ENCODE measurements at regions not wholly inside any gene's neighbourhood (a gene's known extent, or its start where the extent isn't known, plus 50 kb on each side); places are given as distances from the start of the nearest gene placed in this dataset.

DNA sequence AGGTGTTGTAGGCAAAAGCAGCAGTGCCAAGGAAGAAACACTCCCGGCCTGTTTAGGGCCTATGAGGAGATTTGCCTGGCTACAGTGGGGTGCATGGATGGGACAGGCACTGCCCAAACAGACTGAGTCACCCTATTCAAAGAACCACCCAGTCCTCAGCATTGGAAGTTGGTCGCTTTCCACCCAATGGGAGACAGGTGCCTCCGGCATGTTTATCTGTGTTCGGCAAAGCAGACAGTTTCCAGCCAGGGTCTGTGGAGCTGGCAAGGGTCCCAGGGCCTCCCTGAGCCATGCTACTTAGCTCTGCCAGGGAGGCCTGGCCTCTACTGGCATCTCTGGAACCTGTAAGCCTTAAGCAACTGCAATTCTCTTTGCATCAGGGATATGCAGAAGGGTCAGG is 165.1 kb upstream of the ATP6AP2 start:
- no peak overlapping the region for H3K9ac ChIP-seq (ENCODE audit: low read length)
- H3K36me3 ChIP-seq (ENCODE audit: insufficient read depth, low read length): no peaks in the 10 kb centered on the region
- H3K27ac ChIP-seq (ENCODE audit: low read length): no peak overlapping the region
- H3K27me3 ChIP-seq (ENCODE audit: insufficient read depth, low read depth, low read length): no peaks in the 10 kb centered on the region
- no peak overlapping the region for H2AFZ ChIP-seq (ENCODE audit: low read depth, low read length)
- no peak for TF ChIP-seq POLR2AphosphoS5 (IDR thresholded peaks at IDR 0.05)
- TF ChIP-seq TAF1 (IDR thresholded peaks at IDR 0.05; ENCODE audit: low read depth): no peak
- H3K4me3 ChIP-seq (ENCODE audit: low read length): no peak overlapping the region
- no peaks in the 10 kb centered on the region for H3F3A ChIP-seq (ENCODE audit: insufficient read depth, low read length, poor library complexity, severe bottlenecking)
- H4K20me1 ChIP-seq (ENCODE audit: insufficient read depth): no peaks in the 10 kb centered on the region
- no peaks in the 10 kb centered on the region for H3K9me2 ChIP-seq (ENCODE audit: insufficient read depth, low read length)
- H3K79me2 ChIP-seq (replicated peaks; ENCODE audit: insufficient read depth, low read length): no peaks in the 10 kb centered on the region
- no peak overlapping the region for H3K4me2 ChIP-seq (ENCODE audit: low read length)
- H3K9me3 ChIP-seq (ENCODE audit: low read length): no peaks in the 10 kb centered on the region

DNA sequence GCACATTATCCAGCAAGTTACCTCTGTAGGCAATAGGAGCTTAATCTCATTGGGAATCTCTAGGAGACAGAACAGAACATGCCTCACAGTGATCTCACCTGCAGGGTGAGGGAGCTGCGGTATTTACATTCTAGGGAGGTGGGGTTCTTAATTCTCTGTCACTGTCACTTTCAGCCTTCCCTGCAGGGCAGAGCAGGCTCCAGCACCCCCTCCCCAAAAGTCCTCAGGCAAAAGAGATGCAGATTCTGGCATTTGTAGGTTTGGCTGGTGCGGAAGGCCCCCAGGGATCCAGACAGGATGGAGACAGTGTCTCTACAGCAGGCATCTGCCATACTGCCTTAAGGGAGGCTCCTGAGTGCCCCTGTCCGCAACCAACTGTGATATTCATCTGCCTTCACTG is 166.4 kb upstream of the ATP6AP2 start:
- no peak overlapping the region for H3K27ac ChIP-seq (ENCODE audit: low read length)
- H2AFZ ChIP-seq (ENCODE audit: low read depth, low read length): no peak overlapping the region
- H3K27me3 ChIP-seq (ENCODE audit: insufficient read depth, low read depth, low read length): no peaks in the 10 kb centered on the region
- no peak overlapping the region for H3K4me3 ChIP-seq (ENCODE audit: low read length)
- no peak overlapping the region for H3K9ac ChIP-seq (ENCODE audit: low read length)
- H3K4me2 ChIP-seq (ENCODE audit: low read length): no peak overlapping the region
- H3K9me3 ChIP-seq (ENCODE audit: low read length): no peaks in the 10 kb centered on the region
- no peaks in the 10 kb centered on the region for H3K79me2 ChIP-seq (replicated peaks; ENCODE audit: insufficient read depth, low read length)
- H3K9me2 ChIP-seq (ENCODE audit: insufficient read depth, low read length): no peaks in the 10 kb centered on the region
- H3F3A ChIP-seq (ENCODE audit: insufficient read depth, low read length, poor library complexity, severe bottlenecking): no peaks in the 10 kb centered on the region
- TF ChIP-seq, protein P1, sequence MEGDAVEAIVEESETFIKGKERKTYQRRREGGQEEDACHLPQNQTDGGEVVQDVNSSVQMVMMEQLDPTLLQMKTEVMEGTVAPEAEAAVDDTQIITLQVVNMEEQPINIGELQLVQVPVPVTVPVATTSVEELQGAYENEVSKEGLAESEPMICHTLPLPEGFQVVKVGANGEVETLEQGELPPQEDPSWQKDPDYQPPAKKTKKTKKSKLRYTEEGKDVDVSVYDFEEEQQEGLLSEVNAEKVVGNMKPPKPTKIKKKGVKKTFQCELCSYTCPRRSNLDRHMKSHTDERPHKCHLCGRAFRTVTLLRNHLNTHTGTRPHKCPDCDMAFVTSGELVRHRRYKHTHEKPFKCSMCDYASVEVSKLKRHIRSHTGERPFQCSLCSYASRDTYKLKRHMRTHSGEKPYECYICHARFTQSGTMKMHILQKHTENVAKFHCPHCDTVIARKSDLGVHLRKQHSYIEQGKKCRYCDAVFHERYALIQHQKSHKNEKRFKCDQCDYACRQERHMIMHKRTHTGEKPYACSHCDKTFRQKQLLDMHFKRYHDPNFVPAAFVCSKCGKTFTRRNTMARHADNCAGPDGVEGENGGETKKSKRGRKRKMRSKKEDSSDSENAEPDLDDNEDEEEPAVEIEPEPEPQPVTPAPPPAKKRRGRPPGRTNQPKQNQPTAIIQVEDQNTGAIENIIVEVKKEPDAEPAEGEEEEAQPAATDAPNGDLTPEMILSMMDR (IDR thresholded peaks at IDR 0.05; ENCODE audit: poor library complexity, severe bottlenecking): no peak
- TF ChIP-seq EZH2 (IDR thresholded peaks at IDR 0.05; ENCODE audit: borderline replicate concordance, insufficient read depth, low read length, poor library complexity, severe bottlenecking) (no peak), TAF1 (IDR thresholded peaks at IDR 0.05; ENCODE audit: low read depth) (no peak), MXI1 (conservative IDR thresholded peaks at IDR 0.05; ENCODE audit: poor library complexity, severe bottlenecking) (no peak), EP300 (conservative IDR thresholded peaks at IDR 0.05; ENCODE audit: poor library complexity, severe bottlenecking) (no peak)
- no peaks in the 10 kb centered on the region for H3K36me3 ChIP-seq (ENCODE audit: insufficient read depth, low read length)
- no peaks in the 10 kb centered on the region for H4K20me1 ChIP-seq (ENCODE audit: insufficient read depth)

DNA sequence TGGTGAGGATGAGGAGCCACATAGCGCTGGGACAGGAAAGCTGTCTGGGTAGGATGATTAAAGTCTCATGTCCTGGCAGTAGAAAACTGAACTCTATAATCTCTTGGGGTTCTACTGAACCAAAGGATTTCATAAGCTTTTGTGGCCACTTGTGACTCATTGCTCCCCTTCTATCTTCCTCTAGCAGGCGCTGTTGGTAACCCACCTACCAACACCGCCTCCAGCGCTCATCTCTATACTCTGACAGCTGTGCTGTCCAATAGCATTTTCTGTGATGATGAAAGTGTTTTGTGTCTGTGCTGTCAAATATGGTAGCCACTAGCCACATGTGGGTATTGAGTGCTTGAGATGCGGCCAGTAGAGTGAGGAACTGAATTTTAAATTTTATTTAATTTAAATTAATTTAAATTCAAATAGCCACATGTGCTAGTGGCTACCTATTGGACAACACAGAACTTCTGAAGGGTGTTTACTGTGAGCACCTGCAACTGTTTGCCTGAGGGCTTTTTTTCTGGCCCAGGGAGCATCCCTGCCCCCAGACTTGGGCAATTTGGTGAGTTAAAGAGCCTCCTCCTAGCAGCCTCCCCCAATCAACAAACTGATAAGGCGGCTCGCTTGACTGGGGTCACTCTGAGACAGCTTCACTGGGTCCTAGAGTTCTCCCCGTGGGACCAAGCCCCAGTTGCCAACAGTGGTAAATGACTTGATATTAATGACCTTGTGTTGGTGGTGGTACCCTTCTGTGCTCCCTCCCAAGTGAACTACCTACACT is 169.2 kb upstream of the ATP6AP2 start:
- H4K20me1 ChIP-seq (ENCODE audit: insufficient read depth): no peaks in the 10 kb centered on the region
- H3K27me3 ChIP-seq (ENCODE audit: insufficient read depth, low read depth, low read length): no peaks in the 10 kb centered on the region
- no peak overlapping the region for H3K9ac ChIP-seq (ENCODE audit: low read length)
- H3K4me2 ChIP-seq (ENCODE audit: low read length): no peak overlapping the region
- no peak overlapping the region for H3K4me3 ChIP-seq (ENCODE audit: low read length)
- H3F3A ChIP-seq (ENCODE audit: insufficient read depth, low read length, poor library complexity, severe bottlenecking): no peaks in the 10 kb centered on the region
- no peaks in the 10 kb centered on the region for H3K79me2 ChIP-seq (replicated peaks; ENCODE audit: insufficient read depth, low read length)
- no peaks in the 10 kb centered on the region for H3K9me3 ChIP-seq (ENCODE audit: low read length)
- no peak overlapping the region for H2AFZ ChIP-seq (ENCODE audit: low read depth, low read length)
- TF ChIP-seq TAF1 (IDR thresholded peaks at IDR 0.05; ENCODE audit: low read depth): no peak
- TF ChIP-seq POLR2AphosphoS5 (IDR thresholded peaks at IDR 0.05): no peak
- no peak for TF ChIP-seq RAD21 (conservative IDR thresholded peaks at IDR 0.05)
- no peak for TF ChIP-seq MXI1 (conservative IDR thresholded peaks at IDR 0.05; ENCODE audit: poor library complexity, severe bottlenecking)
- TF ChIP-seq EP300 (conservative IDR thresholded peaks at IDR 0.05; ENCODE audit: poor library complexity, severe bottlenecking): no peak
- no peak overlapping the region for H3K27ac ChIP-seq (ENCODE audit: low read length)
- H3K36me3 ChIP-seq (ENCODE audit: insufficient read depth, low read length): no peaks in the 10 kb centered on the region
- H3K9me2 ChIP-seq (ENCODE audit: insufficient read depth, low read length): no peaks in the 10 kb centered on the region

Data from neural cell (in vitro differentiated cells).